ENCODE measurements at regions not wholly inside any gene's neighbourhood (a gene's known extent, or its start where the extent isn't known, plus 50 kb on each side); places are given as distances from the start of the nearest gene placed in this dataset.

- POLR2A ChIA-PET (ENCODE audit: partially characterized antibody), result interaction anchor here (1.2 kb wide), 1 partner anchor 10 kb away, joined by 3 read pairs; no protein-coding TSS in a partner anchor
- Histone ChIP-seq H3K4me1 (replicated peaks in 1 of 4; ENCODE audit: control insufficient read depth in 3 of 4, insufficient read depth in 4 of 4, low read length in 3 of 4) (peaks cover 0 to 5% (median 2%) of the 10 kb centered on the region in 4 experiments; a peak in 3 of 7 replicates), H2BK15ac (ENCODE audit: low read length) (no peak overlapping the region), H3K9ac (replicated peaks in 1 of 4; ENCODE audit: extremely low read depth in 1 of 4, low read depth in 3 of 4, low read length in 3 of 4) (no peak overlapping the region), H2AFZ (ENCODE audit: low read length) (no peak overlapping the region), H3K14ac (ENCODE audit: insufficient read length) (no peak overlapping the region), H3K36me3 (ENCODE audit: control insufficient read depth in 2 of 4, insufficient read depth in 4 of 4, low read length in 3 of 4) (no peaks in the 10 kb centered on the region), H4K5ac (ENCODE audit: insufficient read length, low read depth, low read length) (no peak overlapping the region), H2AK5ac (ENCODE audit: low read depth, low read length) (no peak overlapping the region), H3K4ac (replicated peaks; ENCODE audit: insufficient read length, low read depth, low read length) (no peak overlapping the region), H3K79me2 (ENCODE audit: control insufficient read depth in 1 of 2, insufficient read depth in 2 of 2, low read length in 2 of 2) (peaks cover 0 to 55% of the 10 kb centered on the region in 2 experiments; a peak in 3 of 4 replicates), H3K23ac (ENCODE audit: insufficient read length) (no peak overlapping the region), H2BK5ac (ENCODE audit: low read depth, low read length) (no peak overlapping the region), H3K4me2 (ENCODE audit: insufficient read depth in 1 of 2, low read depth in 2 of 2, low read length in 2 of 2) (no peak overlapping the region), H3K56ac (replicated peaks; ENCODE audit: insufficient read length, low read depth, low read length) (no peak overlapping the region), H4K20me1 (replicated peaks in 1 of 2; ENCODE audit: control insufficient read depth in 1 of 2, insufficient read depth in 2 of 2, low read length in 2 of 2) (no peaks in the 10 kb centered on the region), H3K18ac (ENCODE audit: extremely low read depth, low read length) (no peak overlapping the region), H3K27me3 (replicated peaks in 1 of 4; ENCODE audit: control insufficient read depth in 3 of 4, extremely low read depth in 1 of 4, insufficient read depth in 3 of 4, low read length in 3 of 4) (no peaks in the 10 kb centered on the region), H3K4me3 (ENCODE audit: extremely low read depth in 1 of 4, insufficient read depth in 2 of 4, low read depth in 3 of 4, low read length in 4 of 4) (no peak overlapping the region), H2BK20ac (ENCODE audit: low read length) (no peak overlapping the region), H3K23me2 (ENCODE audit: low read depth, low read length) (no peaks in the 10 kb centered on the region), H3K79me1 (ENCODE audit: low read depth, low read length) (peaks cover 6% of the 10 kb centered on the region), H2BK120ac (replicated peaks; ENCODE audit: low read depth, low read length) (no peak overlapping the region), H4K8ac (ENCODE audit: extremely low read depth, insufficient read depth, low read length) (no peak overlapping the region), H3K9me3 (ENCODE audit: insufficient read depth in 2 of 2, low read depth in 1 of 2, low read length in 1 of 2) (no peaks in the 10 kb centered on the region), H4K91ac (replicated peaks; ENCODE audit: insufficient read length, low read length) (no peak overlapping the region), H3K27ac (ENCODE audit: low read depth, low read length) (no peak overlapping the region), H2BK12ac (ENCODE audit: low read depth, low read length) (no peak overlapping the region)
- WGBS, 2 experiments (ENCODE audit: extremely low coverage in 1 of 2, insufficient coverage in 1 of 2, insufficient read length in 1 of 2, insufficient replicate concordance in 2 of 2, low coverage in 1 of 2, low lambda C conversion rate in 2 of 2, missing lambda C conversion rate in 1 of 2), result 89% methylated on average over 6 of the region's 6 CpGs; no CpG with 5 or more reads in 1 of the 2 experiments
- FAIRE-seq (no peak), DNase-seq (ENCODE audit: low read depth in 1 of 2, low spot score in 2 of 2) (no peak)
- TF ChIP-seq JUND (IDR thresholded peaks at IDR 0.05; ENCODE audit: low read length), result no peak
- TF ChIP-seq SIN3A (conservative IDR thresholded peaks at IDR 0.05 in 1 of 2, IDR thresholded peaks at IDR 0.05 in 1 of 2; ENCODE audit: low read depth in 1 of 2, low read length in 2 of 2), result no peak
- CTCF ChIA-PET (ENCODE audit: partially characterized antibody), result no interaction called here
Measured at GRCh38 chr6:138563231-138563630, 63.9 kb upstream of the NHSL1 start.
